ENCODE measurements at regions not wholly inside any gene's neighbourhood (a gene's known extent, or its start where the extent isn't known, plus 50 kb on each side); places are given as distances from the start of the nearest gene placed in this dataset.

DNA sequence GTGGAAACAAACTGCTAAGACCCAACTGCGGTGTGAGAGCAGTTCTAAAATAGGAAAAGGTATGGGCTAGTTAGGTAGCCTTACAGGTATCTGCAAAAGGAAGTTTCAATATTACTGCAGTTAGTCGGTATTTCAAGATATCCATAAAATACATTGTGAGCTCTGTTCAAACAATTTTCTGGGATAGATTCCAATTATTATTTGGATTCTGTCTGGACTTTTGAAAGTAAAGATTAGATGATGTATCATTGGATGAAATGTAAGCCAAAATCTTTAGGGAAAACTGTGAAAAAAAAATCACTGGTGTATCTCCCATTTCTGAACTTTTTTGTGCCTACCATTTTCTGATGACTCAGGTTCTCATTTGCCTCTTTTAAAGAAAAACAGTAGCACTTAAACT is 621.6 kb downstream of the CCER1 start:
- H3K4me3 ChIP-seq = no peak overlapping the region
- H3K9me3 ChIP-seq = no peaks in the 10 kb centered on the region
- ATAC-seq (no peak), DNase-seq (no peak)
- no peaks in the 10 kb centered on the region for H3K27me3 ChIP-seq (ENCODE audit: insufficient read depth in 3 of 3, low read length in 2 of 3)
- 67 to 73% (median 72%) methylated on average over 2 of the region's 2 CpGs for WGBS, 3 donors
- H3K4me1 ChIP-seq = no peaks in the 10 kb centered on the region
- H3K36me3 ChIP-seq (ENCODE audit: insufficient read depth in 1 of 2, low read depth in 1 of 2) = no peaks in the 10 kb centered on the region
- TF ChIP-seq, protein P1, sequence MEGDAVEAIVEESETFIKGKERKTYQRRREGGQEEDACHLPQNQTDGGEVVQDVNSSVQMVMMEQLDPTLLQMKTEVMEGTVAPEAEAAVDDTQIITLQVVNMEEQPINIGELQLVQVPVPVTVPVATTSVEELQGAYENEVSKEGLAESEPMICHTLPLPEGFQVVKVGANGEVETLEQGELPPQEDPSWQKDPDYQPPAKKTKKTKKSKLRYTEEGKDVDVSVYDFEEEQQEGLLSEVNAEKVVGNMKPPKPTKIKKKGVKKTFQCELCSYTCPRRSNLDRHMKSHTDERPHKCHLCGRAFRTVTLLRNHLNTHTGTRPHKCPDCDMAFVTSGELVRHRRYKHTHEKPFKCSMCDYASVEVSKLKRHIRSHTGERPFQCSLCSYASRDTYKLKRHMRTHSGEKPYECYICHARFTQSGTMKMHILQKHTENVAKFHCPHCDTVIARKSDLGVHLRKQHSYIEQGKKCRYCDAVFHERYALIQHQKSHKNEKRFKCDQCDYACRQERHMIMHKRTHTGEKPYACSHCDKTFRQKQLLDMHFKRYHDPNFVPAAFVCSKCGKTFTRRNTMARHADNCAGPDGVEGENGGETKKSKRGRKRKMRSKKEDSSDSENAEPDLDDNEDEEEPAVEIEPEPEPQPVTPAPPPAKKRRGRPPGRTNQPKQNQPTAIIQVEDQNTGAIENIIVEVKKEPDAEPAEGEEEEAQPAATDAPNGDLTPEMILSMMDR (IDR thresholded peaks at IDR 0.05) = no peak
- intact Hi-C loops (cut with DNase I) = no loop called here
- no peak overlapping the region for H3K27ac ChIP-seq

DNA sequence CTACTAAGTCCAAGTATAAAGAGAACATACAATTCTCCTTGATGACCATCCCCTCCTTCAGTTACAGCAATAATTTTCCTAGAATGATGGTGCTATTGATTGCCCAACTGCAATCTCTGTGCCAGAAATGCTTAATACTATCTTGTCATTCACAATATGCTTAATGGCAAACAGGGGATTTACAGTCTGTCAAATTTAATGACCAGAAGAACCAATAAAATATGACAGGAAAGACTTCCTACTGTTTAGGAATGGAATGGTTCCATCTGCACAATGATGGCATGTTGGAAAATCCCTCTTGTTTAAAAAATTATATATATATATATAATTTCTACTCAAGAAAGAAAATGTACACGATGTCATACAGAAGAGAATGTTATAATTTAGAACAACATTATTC is 623.2 kb downstream of the CCER1 start:
- ATAC-seq (no peak), DNase-seq (no peak)
- Histone ChIP-seq H3K27me3 (ENCODE audit: insufficient read depth in 3 of 3, low read length in 2 of 3) (no peaks in the 10 kb centered on the region), H3K27ac (no peak overlapping the region), H3K36me3 (ENCODE audit: insufficient read depth in 1 of 2, low read depth in 1 of 2) (no peaks in the 10 kb centered on the region), H3K4me3 (no peak overlapping the region), H3K9me3 (no peaks in the 10 kb centered on the region), H3K4me1 (no peaks in the 10 kb centered on the region)
- TF ChIP-seq, protein P1 (IDR thresholded peaks at IDR 0.05) = no peak
- intact Hi-C loops (cut with DNase I) = no loop called here
- 75 to 81% (median 79%) methylated on average over 1 of the region's 1 CpG for WGBS, 3 donors

DNA sequence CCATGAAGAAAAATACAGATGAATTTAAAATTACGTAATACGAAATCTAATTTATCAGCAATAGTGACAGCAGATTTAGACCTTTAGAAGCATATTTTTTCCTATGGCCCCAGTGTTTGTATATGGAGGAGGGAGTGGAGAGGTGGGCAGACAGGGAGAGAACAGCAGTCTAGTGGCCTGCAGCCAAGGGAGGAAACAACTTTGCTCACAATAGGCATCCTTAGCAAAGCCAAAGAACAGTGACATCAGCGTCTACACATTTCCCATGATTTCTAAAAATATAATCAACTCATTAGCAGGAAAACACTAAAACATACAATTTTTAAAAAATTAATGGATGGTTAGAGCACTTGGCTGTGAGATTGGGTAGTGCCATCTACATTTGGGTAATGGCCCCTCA is 622.6 kb upstream of the ATP2B1 start:
- ATAC-seq = no peak
- no peak for DNase-seq
- Histone ChIP-seq H3K9me3 (no peaks in the 10 kb centered on the region), H3K27ac (no peak overlapping the region), H3K27me3 (ENCODE audit: insufficient read depth in 3 of 3, low read length in 2 of 3) (no peaks in the 10 kb centered on the region), H3K4me1 (no peaks in the 10 kb centered on the region), H3K36me3 (ENCODE audit: insufficient read depth in 1 of 2, low read depth in 1 of 2) (no peaks in the 10 kb centered on the region), H3K4me3 (no peak overlapping the region)
- TF ChIP-seq, protein P1 (IDR thresholded peaks at IDR 0.05) = no peak
- 83 to 90% (median 87%) methylated on average over 3 of the region's 3 CpGs for WGBS, 3 donors
- intact Hi-C loops (cut with DNase I) = no loop called here

DNA sequence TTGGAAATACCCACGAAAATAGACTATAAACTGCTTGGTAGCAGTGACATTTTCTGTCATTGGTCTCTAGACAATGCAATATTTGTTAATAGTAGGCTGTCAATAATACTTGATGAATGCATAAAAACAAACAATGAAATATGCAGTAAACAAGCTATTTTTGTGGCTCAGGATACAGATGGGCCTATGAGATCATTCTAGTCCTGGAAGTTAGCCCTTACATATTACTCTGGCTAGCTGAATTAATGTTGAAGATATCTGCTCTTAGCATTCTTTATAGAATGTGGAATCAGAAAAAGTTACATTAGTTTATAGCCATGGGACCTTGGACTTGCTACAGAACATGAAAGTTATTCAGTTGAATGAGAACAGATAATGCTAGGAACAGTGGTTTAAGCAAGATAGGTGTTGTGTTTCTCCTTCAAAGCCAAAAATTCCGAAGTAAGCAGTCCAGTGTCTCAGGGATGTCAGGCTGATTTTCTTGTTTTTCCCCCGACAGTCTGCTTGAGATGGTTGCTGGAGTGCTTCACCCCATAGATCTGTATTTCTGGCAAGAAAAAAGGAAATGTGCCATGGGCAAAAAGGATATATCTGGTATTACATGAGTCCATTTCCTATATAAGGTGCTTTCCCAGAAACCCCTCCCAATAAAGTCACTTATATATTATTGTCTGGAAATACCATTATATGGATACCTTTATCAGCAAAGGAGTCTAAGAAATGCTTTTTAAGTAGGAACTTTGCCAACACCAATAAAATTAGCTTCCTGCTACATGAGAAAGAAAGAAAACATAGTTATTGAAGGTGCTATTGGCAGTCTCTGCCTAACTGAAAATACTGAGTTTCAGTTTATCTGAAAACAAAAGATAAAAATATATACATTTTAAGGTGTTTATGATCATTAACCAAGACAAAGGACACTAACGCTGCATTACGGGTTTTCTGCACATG is 619.4 kb upstream of the ATP2B1 start:
- Histone ChIP-seq H3K27ac (no peak overlapping the region), H3K36me3 (ENCODE audit: insufficient read depth in 1 of 2, low read depth in 1 of 2) (no peaks in the 10 kb centered on the region), H3K27me3 (ENCODE audit: insufficient read depth in 3 of 3, low read length in 2 of 3) (no peaks in the 10 kb centered on the region), H3K4me3 (no peak overlapping the region), H3K9me3 (no peaks in the 10 kb centered on the region), H3K4me1 (no peaks in the 10 kb centered on the region)
- DNase-seq (no peak), ATAC-seq (no peak)
- TF ChIP-seq, protein P1 (IDR thresholded peaks at IDR 0.05) = no peak
- 77 to 79% (median 78%) methylated on average over 5 of the region's 5 CpGs for WGBS, 3 donors
- intact Hi-C loops (cut with DNase I) = no loop called here

Data from psoas muscle (tissue), 7 donors.